ENCODE measurements at regions not wholly inside any gene's neighbourhood (a gene's known extent, or its start where the extent isn't known, plus 50 kb on each side); places are given as distances from the start of the nearest gene placed in this dataset.

GRCh38 chr4:153074936-153075630, 129.2 kb upstream of the TRIM2 start:
- intact Hi-C loops (cut with DNase I): no loop called here
- DNase-seq (ENCODE audit: low spot score): no peak

GRCh38 chr4:153075836-153076518, 128.3 kb upstream of the TRIM2 start:
- no peak for DNase-seq (ENCODE audit: low spot score)
- intact Hi-C loops (cut with DNase I): no loop called here

- intact Hi-C loops (cut with DNase I): no loop called here
- DNase-seq (ENCODE audit: low spot score): no peak
These were observed 127.4 kb upstream of the TRIM2 start for GRCh38 chr4:153076861-153077260.

DNA sequence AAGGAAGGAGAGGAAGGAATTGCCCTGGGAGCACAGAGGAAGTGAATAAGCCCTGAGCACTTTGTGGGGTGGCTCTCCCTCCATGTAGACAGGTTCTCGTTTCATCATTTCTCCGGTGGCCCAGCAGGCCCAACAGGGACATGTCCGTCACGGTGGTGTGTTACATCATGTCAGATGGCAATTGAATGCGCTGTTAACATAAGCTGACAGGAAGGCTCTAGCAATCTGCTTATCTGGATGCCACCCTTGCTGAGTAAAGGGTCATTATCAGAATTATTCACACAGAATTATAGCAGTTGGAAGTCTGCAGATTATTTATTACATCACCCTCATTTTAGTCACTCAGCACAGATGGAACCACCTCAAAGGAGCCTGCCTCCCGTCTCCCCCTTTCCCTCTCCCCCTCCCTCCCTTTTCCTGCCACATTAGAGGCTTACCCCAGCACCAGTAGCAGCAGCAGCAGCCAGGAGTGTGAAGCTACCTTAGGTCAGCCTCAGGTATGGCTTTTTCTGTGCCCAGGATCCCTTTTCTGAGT, 124.3 kb upstream of the TRIM2 start:
- no peak for DNase-seq (ENCODE audit: low spot score)
- intact Hi-C loops (cut with DNase I): loop anchor here (5.0 to 10.0 kb wide), 2 partner anchors 47 to 235 kb away; no protein-coding TSS in a partner anchor

DNA sequence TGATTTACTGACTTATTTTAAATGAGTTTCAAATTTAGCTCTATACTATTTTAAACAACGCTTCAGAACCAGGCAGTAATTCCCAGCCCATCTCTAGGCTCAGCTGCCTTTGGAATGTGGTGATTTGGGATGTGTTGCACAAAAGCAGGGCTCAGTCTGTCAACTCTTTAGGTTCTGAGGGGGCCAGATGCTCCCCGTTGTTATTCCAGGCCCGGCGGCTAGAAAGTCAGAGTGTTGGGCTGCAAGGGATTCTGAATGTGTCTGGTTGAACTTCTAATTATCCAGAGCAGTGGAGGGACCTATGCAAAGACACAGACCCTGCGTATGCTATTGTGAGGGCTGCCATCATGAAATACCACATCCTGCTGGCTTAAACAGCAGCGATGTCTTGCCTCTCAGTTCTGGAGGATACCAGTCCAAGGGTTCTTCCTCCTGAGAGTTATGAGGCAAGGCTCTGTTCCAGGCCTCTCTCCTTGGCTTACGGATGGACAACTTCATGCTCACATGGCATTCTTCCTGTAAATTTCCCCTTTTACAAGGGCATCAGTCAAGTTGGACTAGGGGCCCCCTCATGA, 123.2 kb upstream of the TRIM2 start:
- no peak for DNase-seq (ENCODE audit: low spot score)
- intact Hi-C loops (cut with DNase I): loop anchor here (5.0 to 10.0 kb wide), 2 partner anchors 46 to 236 kb away; no protein-coding TSS in a partner anchor

DNA sequence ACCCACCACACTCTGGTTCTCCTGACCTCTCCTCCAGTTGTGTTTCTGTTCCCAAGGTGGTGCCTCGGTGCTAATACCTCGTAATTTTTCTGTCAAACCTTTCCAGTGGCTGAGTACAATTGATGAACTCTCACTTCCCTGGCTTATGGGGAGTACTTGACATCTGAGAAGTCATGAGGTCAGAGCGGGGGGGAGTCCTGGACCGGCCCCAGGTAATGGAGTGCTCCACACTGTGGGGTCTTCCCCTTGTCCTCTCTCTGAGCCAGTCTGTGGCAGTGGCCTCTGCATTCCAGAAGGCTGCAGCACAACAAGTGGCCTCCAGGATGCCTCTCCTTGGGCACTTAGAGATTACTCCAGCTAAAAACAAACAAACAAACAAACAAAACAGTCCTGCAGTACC, 122.5 kb upstream of the TRIM2 start:
- intact Hi-C loops (cut with DNase I): loop anchor here (2.0 to 10.0 kb wide), 3 partner anchors 46 to 237 kb away; no protein-coding TSS in a partner anchor

DNA sequence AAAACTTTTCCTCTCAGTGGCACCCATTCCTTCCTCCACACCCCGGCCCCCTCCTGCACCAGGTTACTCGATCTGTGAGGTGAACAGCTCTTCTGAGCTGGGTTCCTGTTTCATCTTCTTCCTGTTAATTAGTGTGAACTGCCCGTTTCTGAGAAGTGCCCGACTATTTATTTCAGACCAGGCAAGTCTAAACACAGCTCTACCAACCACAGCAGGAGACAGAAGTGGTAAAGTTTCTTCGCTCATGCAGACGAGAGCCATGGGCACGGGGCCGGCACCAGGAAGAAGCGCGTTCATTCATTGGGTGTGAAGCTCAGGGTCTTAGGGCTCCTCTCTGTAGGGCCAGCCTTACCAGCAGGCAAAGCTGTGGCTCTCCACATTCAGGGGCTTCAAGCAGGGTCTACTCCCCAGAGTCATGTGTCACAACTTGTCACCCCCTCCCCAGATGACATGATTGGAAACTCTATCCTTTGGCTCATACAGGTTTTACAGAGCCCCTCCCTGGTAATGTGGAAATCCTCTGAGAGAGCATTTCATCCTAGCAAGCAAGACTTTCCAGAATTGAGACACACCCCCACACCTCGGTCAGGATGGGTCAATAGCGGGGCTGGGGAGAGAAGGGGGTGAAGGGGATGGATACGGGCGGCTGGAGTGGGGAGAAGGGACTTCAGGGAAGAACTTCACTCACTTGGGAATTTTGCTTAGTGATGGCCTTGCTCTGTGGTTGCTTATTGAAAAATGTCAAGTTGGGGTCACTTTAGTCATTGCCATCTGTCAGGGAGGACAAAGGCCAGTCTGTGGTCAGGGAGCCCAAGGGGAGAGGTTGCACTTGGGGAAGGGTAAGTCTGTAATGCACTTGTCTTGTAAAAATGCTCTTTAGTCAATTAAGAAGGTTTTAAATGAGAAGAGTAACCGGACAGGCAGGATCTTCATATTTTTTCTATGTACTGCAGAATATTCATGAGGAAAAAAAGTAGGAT, 121.6 kb upstream of the TRIM2 start:
- intact Hi-C loops (cut with DNase I): loop anchor here (2.0 to 10.0 kb wide), 3 partner anchors 45 to 238 kb away; no protein-coding TSS in a partner anchor
- no peak for DNase-seq (ENCODE audit: low spot score)

More for the DNA sequence above, 122.5 kb upstream of the TRIM2 start:
- no peak for DNase-seq (ENCODE audit: low spot score)

- no peak for DNase-seq (ENCODE audit: low spot score)
- intact Hi-C loops (cut with DNase I): loop anchor here (2.0 to 10.0 kb wide), 3 partner anchors 44 to 239 kb away; no protein-coding TSS in a partner anchor
These were observed 120.7 kb upstream of the TRIM2 start for GRCh38 chr4:153083447-153083947.

DNA sequence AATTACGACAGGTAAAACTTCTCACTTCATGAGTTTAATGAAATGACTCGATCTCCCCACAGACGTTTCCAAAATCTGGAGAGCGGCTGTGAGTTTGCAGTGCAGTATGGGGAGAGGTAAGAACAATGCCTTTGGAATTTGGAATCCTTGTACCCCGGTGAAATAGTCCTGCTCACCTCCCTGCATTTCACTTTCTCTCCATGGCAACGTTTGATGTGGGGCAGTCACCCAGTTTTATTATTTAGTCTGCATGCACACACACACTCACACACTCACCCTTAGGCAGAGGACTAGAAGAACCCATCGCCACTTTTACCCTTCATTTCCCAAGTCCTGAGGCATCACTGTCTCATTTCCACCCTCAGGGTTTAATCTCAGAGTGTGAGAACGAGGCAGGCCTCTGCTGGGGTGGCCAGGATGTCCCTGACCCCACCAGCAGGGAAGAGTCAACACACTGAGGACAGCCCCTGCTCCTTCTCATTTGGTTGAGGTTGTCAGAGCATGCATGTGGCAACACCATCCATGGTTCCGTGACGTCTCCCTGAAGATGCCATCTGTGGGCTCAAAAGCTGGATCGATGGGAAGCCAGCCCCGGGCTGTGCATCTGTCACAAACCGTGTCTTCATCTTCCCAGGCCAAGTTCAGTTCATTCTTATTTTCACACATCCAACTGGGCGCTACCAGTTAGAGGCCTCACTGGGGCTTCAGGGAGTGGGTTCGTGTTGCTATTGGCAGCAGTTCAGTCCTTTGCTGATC, 119.8 kb upstream of the TRIM2 start:
- intact Hi-C loops (cut with DNase I): loop anchor here (5.0 to 10.0 kb wide), 2 partner anchors 43 to 240 kb away; no protein-coding TSS in a partner anchor
- DNase-seq (ENCODE audit: low spot score): no peak

DNA sequence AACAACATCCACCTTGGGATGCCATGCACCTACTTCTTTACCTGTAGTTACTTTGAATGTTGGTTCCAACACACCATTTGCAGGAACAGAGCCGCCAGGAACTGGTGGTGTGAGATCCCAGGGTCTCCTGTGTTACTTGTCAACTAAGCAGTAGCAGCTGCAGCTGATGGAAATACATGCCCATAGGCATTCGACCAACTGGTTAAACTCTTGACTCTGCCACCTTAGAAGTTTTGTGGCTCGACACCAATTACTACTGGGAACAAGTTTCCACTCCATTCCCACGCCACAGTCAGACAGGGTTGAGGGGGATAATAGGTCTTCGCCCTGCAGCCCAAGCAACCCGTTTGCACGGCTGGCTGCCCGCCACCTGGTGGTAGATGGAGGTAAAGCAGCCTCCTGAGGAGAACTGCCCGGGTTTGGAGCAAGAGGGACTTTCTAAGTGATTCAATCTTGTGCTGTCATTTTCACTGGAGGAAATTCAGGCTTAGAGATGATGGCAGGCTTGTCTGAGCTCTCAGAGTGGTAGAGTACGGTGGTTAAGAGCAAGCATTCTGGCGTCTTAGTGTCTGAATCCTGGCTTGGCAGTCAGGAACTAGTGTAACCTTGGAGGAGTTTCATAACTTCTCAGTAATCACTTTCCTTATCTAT, 119.1 kb upstream of the TRIM2 start:
- peak; percentile 93 for DNase-seq (ENCODE audit: low spot score)
- intact Hi-C loops (cut with DNase I): loop anchor here (5.0 to 10.0 kb wide), 2 partner anchors 42 to 240 kb away; no protein-coding TSS in a partner anchor

GRCh38 chr4:153087671-153088194, 116.5 kb upstream of the TRIM2 start:
- intact Hi-C loops (cut with DNase I): loop anchor here in 1 of 2 donors (10.0 kb wide), 1 partner anchor 243 kb away; no protein-coding TSS in a partner anchor
- DNase-seq (ENCODE audit: low spot score): no peak

DNA sequence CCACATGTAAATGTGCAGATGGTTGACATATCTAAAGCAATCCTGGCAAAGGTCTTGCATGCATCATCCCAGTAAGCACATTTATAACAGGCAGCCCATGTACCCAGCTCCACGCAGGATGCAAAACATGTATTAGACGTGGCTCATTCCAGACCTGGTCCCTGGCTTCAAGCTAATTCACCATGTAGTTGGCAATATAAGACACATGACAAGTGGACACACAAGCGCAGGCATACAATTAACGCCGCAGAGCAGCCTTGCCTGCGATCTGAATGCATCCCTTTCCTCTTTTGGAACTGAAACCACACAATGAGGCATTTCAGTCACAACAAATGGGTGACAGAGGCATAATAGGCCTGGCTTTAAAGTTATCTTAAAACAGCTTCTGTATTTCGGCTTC, 114.5 kb upstream of the TRIM2 start:
- DNase-seq (ENCODE audit: low spot score): no peak
- intact Hi-C loops (cut with DNase I): loop anchor here in 1 of 2 donors (10.0 kb wide), 1 partner anchor 245 kb away; no protein-coding TSS in a partner anchor

- no peak for DNase-seq (ENCODE audit: low spot score)
- intact Hi-C loops (cut with DNase I): no loop called here
These were observed 114.1 kb upstream of the TRIM2 start for GRCh38 chr4:153090181-153090580.

GRCh38 chr4:153090670-153091385, 113.4 kb upstream of the TRIM2 start:
- no peak for DNase-seq (ENCODE audit: low spot score)

DNA sequence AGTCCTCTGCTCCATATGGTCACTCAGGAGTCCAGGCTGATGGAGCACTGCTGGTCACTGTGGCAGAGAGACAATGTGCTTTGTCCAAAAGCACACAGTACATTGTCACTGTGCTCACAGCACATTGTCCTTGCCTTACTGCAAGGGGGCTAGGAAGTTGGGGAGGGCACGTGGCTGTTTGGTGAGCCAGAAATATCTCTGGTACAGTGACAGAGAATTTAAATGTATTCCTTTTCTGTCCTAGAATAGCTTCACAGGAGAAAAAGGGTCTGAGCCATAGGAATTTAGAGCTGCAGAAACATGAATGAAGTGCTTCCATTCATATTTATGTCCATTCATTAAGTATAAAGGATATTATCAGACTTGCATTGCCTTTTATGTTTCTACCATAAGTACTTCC, 110.8 kb upstream of the TRIM2 start:
- intact Hi-C loops (cut with DNase I): no loop called here
- DNase-seq (ENCODE audit: low spot score): no peak

More at GRCh38 chr4:153090670-153091385, 113.4 kb upstream of the TRIM2 start:
- intact Hi-C loops (cut with DNase I): no loop called here

- intact Hi-C loops (cut with DNase I): no loop called here
These were observed 110.4 kb upstream of the TRIM2 start for GRCh38 chr4:153093802-153094201.

More at GRCh38 chr4:153093802-153094201, 110.4 kb upstream of the TRIM2 start:
- no peak for DNase-seq (ENCODE audit: low spot score)
